ENCODE measurements at regions not wholly inside any gene's neighbourhood (a gene's known extent, or its start where the extent isn't known, plus 50 kb on each side); places are given as distances from the start of the nearest gene placed in this dataset.
A peak's percentile ranks its signal among the peaks of the same experiment; 100 is the strongest.

DNA sequence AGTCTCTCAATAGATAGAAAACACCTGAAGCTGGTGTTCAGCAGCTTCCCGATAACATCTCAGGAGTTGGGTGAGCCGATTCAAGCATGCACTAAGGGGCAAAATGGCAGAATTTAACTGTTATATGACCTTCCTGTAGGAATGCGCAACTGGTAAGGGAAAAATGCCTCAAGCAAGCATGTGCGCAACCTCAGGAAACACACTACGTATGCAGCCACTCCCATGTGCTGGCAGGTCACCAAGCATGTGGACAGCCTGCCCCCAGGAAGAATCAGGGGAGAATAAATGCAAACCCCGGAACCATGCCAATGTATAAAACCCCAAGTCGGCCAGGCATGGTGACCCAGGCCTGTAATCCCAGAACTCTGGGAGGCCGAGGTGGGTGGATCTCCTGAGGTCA lies 645.6 kb downstream of the NYAP2 start:
- no peak for ATAC-seq
- no peak for DNase-seq (ENCODE audit: low read depth, low spot score)
- no peak for TF ChIP-seq TCF7L2 (IDR thresholded peaks at IDR 0.05; ENCODE audit: low read depth, low read length)
- TF ChIP-seq, protein P1, sequence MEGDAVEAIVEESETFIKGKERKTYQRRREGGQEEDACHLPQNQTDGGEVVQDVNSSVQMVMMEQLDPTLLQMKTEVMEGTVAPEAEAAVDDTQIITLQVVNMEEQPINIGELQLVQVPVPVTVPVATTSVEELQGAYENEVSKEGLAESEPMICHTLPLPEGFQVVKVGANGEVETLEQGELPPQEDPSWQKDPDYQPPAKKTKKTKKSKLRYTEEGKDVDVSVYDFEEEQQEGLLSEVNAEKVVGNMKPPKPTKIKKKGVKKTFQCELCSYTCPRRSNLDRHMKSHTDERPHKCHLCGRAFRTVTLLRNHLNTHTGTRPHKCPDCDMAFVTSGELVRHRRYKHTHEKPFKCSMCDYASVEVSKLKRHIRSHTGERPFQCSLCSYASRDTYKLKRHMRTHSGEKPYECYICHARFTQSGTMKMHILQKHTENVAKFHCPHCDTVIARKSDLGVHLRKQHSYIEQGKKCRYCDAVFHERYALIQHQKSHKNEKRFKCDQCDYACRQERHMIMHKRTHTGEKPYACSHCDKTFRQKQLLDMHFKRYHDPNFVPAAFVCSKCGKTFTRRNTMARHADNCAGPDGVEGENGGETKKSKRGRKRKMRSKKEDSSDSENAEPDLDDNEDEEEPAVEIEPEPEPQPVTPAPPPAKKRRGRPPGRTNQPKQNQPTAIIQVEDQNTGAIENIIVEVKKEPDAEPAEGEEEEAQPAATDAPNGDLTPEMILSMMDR (IDR thresholded peaks at IDR 0.05) = no peak
- H3K36me3 ChIP-seq (ENCODE audit: control insufficient read depth, insufficient read depth, low read length) = no peaks in the 10 kb centered on the region
- H3K27ac ChIP-seq (ENCODE audit: low read length) = no peak overlapping the region
- CTCF ChIA-PET = no interaction called here
- no TSS peak for BruUV-seq (replicated peaks)
- POLR2A ChIA-PET = interaction anchor here (0.7 kb wide), 1 partner anchor 411 kb away, joined by 3 read pairs; no protein-coding TSS in a partner anchor
- peaks cover 6% of the 10 kb centered on the region; the same call in 1 of the 2 replicates for H3K4me1 ChIP-seq (ENCODE audit: control insufficient read depth, insufficient read depth, low read length)
- no peaks in the 10 kb centered on the region for H3K27me3 ChIP-seq (ENCODE audit: control insufficient read depth, insufficient read depth, low read length)
- no peaks in the 10 kb centered on the region for H3K9me3 ChIP-seq (ENCODE audit: control insufficient read depth, insufficient read depth, low read depth, low read length)
- no peak overlapping the region for H3K4me3 ChIP-seq (ENCODE audit: low read depth in 2 of 2, low read length in 2 of 2)
- in situ Hi-C loops (cut with HindIII; ENCODE audit: low pct_unique_long_range_greater_than_20kb, low sequenced_read_pairs) (no loop called here), intact Hi-C loops (cut with micrococcal nuclease; ENCODE audit: unreplicated experiment) (no loop called here)

DNA sequence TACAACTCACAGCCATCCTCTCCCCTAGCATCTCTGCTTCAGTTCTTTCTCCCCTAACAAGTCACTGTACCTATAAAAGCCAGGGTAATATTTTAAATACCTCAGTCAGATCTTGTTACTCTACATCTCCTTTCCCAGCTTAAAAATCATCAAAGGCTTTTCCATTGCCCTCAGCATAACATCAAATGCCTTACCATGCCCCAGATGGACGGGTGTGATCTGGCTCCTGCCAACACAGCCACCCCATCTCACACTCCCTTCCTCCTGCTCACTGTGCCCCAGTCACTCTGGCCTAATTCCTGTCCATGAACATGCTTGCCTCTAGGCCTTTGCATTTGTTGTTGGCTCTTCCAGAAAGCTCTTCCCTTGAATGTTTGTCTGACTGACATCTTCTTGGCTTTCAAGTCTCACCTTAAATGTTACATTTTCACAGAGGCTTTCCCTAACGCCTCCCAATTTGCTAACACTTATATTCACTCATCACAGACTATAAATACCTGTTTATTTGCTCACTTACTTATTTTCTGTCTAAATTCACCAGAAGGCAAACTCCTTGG lies 640.9 kb downstream of the NYAP2 start:
- no peak for ATAC-seq
- no TSS peak for BruUV-seq (replicated peaks)
- in situ Hi-C loops (cut with HindIII; ENCODE audit: low pct_unique_long_range_greater_than_20kb, low sequenced_read_pairs) (no loop called here), intact Hi-C loops (cut with micrococcal nuclease; ENCODE audit: unreplicated experiment) (no loop called here)
- no peaks in the 10 kb centered on the region for H3K9me3 ChIP-seq (ENCODE audit: control insufficient read depth, insufficient read depth, low read depth, low read length)
- no peak for DNase-seq (ENCODE audit: low read depth, low spot score)
- no peaks in the 10 kb centered on the region; the same call in 1 of the 2 replicates for H3K4me1 ChIP-seq (ENCODE audit: control insufficient read depth, insufficient read depth, low read length)
- no peaks in the 10 kb centered on the region for H3K27me3 ChIP-seq (ENCODE audit: control insufficient read depth, insufficient read depth, low read length)
- POLR2A ChIA-PET = no interaction called here
- CTCF ChIA-PET = no interaction called here
- H3K4me3 ChIP-seq (ENCODE audit: low read depth in 2 of 2, low read length in 2 of 2) = no peak overlapping the region
- H3K36me3 ChIP-seq (ENCODE audit: control insufficient read depth, insufficient read depth, low read length) = no peaks in the 10 kb centered on the region
- H3K27ac ChIP-seq (ENCODE audit: low read length) = peak overlapping the region; percentile 40; the same call in 1 of the 2 replicates
- TF ChIP-seq POLR2AphosphoS5 (IDR thresholded peaks at IDR 0.05; ENCODE audit: low read depth, low read length) (no peak), SIN3A (IDR thresholded peaks at IDR 0.05; ENCODE audit: borderline replicate concordance, insufficient read depth, low read depth, low read length) (no peak), TCF7L2 (IDR thresholded peaks at IDR 0.05; ENCODE audit: low read depth, low read length) (no peak)
- TF ChIP-seq, protein P1 (IDR thresholded peaks at IDR 0.05) = no peak

DNA sequence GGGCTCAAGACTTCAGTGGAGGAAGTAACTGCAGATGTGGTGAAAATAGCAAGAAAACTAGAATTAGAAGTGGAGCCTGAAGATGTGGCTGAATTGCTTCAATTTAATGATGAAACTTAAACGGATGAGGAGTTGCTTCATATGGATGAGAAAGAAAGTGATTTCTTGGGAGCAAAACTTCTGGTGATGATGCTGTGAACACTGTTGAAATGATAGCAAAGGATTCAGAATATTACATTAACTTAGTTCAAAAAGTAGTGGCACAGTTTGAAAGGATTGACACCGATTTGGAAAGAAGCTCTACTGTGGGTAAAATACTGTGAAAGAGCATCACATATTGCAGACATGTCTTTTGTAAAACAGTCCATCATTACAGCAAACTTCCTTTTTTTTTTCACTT lies 638.0 kb downstream of the NYAP2 start:
- CTCF ChIA-PET = no interaction called here
- intact Hi-C loops (cut with micrococcal nuclease; ENCODE audit: unreplicated experiment) = loop anchor here (10.0 kb wide), 1 partner anchor 757 kb away; the partner anchor contains the start of gene IRS1

More for the DNA sequence above, 638.0 kb downstream of the NYAP2 start:
- Histone ChIP-seq H3K27me3 (ENCODE audit: control insufficient read depth, insufficient read depth, low read length) (no peaks in the 10 kb centered on the region), H3K4me3 (ENCODE audit: low read depth in 2 of 2, low read length in 2 of 2) (no peak overlapping the region), H3K9me3 (ENCODE audit: control insufficient read depth, insufficient read depth, low read depth, low read length) (no peaks in the 10 kb centered on the region), H3K36me3 (ENCODE audit: control insufficient read depth, insufficient read depth, low read length) (no peaks in the 10 kb centered on the region), H3K4me1 (ENCODE audit: control insufficient read depth, insufficient read depth, low read length) (peaks cover 2% of the 10 kb centered on the region), H3K27ac (ENCODE audit: low read length) (no peak overlapping the region)
- DNase-seq (ENCODE audit: low read depth, low spot score) = no peak
- no TSS peak for BruUV-seq (replicated peaks)
- in situ Hi-C loops (cut with HindIII; ENCODE audit: low pct_unique_long_range_greater_than_20kb, low sequenced_read_pairs) = no loop called here
- no peak for ATAC-seq
- TF ChIP-seq POLR2AphosphoS5 (IDR thresholded peaks at IDR 0.05; ENCODE audit: low read depth, low read length) (no peak), TCF7L2 (IDR thresholded peaks at IDR 0.05; ENCODE audit: low read depth, low read length) (no peak), SIN3A (IDR thresholded peaks at IDR 0.05; ENCODE audit: borderline replicate concordance, insufficient read depth, low read depth, low read length) (no peak)
- TF ChIP-seq, protein P2, sequence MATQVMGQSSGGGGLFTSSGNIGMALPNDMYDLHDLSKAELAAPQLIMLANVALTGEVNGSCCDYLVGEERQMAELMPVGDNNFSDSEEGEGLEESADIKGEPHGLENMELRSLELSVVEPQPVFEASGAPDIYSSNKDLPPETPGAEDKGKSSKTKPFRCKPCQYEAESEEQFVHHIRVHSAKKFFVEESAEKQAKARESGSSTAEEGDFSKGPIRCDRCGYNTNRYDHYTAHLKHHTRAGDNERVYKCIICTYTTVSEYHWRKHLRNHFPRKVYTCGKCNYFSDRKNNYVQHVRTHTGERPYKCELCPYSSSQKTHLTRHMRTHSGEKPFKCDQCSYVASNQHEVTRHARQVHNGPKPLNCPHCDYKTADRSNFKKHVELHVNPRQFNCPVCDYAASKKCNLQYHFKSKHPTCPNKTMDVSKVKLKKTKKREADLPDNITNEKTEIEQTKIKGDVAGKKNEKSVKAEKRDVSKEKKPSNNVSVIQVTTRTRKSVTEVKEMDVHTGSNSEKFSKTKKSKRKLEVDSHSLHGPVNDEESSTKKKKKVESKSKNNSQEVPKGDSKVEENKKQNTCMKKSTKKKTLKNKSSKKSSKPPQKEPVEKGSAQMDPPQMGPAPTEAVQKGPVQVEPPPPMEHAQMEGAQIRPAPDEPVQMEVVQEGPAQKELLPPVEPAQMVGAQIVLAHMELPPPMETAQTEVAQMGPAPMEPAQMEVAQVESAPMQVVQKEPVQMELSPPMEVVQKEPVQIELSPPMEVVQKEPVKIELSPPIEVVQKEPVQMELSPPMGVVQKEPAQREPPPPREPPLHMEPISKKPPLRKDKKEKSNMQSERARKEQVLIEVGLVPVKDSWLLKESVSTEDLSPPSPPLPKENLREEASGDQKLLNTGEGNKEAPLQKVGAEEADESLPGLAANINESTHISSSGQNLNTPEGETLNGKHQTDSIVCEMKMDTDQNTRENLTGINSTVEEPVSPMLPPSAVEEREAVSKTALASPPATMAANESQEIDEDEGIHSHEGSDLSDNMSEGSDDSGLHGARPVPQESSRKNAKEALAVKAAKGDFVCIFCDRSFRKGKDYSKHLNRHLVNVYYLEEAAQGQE (IDR thresholded peaks at IDR 0.05; ENCODE audit: insufficient read depth in 1 of 2, low read depth in 2 of 2, low read length in 1 of 2) = no peak
- TF ChIP-seq, protein P1 (IDR thresholded peaks at IDR 0.05) = no peak
- POLR2A ChIA-PET = no interaction called here

All from Panc1 (cell line).